BLaER1 treated with 17β-estradiol and CSF1 and Interleukin-3, amounts not matched to agents 10 nM and 100 nM (cell line): ENCODE measurements at regions not wholly inside any gene's neighbourhood (a gene's known extent, or its start where the extent isn't known, plus 50 kb on each side); places are given as distances from the start of the nearest gene placed in this dataset.

Experiments
- H3K27ac ChIP-seq, 11 experiments: shearing (Covaris generic); formaldehyde crosslinking; 2 replicates each; pipeline ENCODE4 v1.8.1; 2022
- H3K27me3 ChIP-seq, 11 experiments: shearing (Covaris generic); formaldehyde crosslinking; 2 replicates each; pipeline ENCODE4 v1.8.1; 2022
- H3K36me3 ChIP-seq, 11 experiments: shearing (Covaris generic); formaldehyde crosslinking; 2 replicates each; pipeline ENCODE4 v1.8.1; 2022
- H3K4me1 ChIP-seq, 10 experiments: shearing (Covaris generic); formaldehyde crosslinking; 2 replicates each; pipeline ENCODE4 v1.8.1; 2022
- H3K4me2 ChIP-seq, 11 experiments: shearing (Covaris generic); formaldehyde crosslinking; 2 replicates each; pipeline ENCODE4 v1.8.1; 2022
- H3K4me3 ChIP-seq, 10 experiments: shearing (Covaris generic); formaldehyde crosslinking; 2 replicates each; pipeline ENCODE4 v1.8.1; 2022
- H3K9ac ChIP-seq, 11 experiments: shearing (Covaris generic); formaldehyde crosslinking; 2 replicates each; pipeline ENCODE4 v1.8.1; 2022
- H3K9me3 ChIP-seq, 11 experiments: shearing (Covaris generic); formaldehyde crosslinking; replicated peaks in 1 of 11; 2 replicates each; pipeline ENCODE4 v1.8.1; 2022
- H4K20me1 ChIP-seq, 11 experiments: shearing (Covaris generic); formaldehyde crosslinking; 2 replicates each; pipeline ENCODE4 v1.8.1; 2022
- Cebpa-rat ChIP-seq, 11 experiments: shearing (Covaris generic); IDR thresholded peaks; 2 replicates each; pipeline ENCODE4 v1.8.1; 2022

GRCh38 chr20:52444455-52444854, 252.9 kb upstream of the ZFP64 start:
- no peaks in the 10 kb centered on the region for H4K20me1 ChIP-seq
- no peaks in the 10 kb centered on the region for H3K36me3 ChIP-seq
- no peak for TF ChIP-seq Cebpa-rat (IDR thresholded peaks at IDR 0.05)
- H3K4me1 ChIP-seq = no peaks in the 10 kb centered on the region
- no peak overlapping the region for H3K9ac ChIP-seq
- H3K27ac ChIP-seq = no peak overlapping the region
- H3K4me3 ChIP-seq = no peak overlapping the region
- H3K27me3 ChIP-seq = no peaks in the 10 kb centered on the region
- 0 out of 22 replicates have a peak, but pooled peaks cover 0 to 4% (median 0%) of the 10 kb centered on the region in 11 experiments for H3K9me3 ChIP-seq
- H3K4me2 ChIP-seq = no peak overlapping the region

- H3K4me3 ChIP-seq = no peak overlapping the region
- no peaks in the 10 kb centered on the region for H3K36me3 ChIP-seq
- 0 out of 22 replicates have a peak, but pooled peaks cover 0 to 4% (median 0%) of the 10 kb centered on the region in 11 experiments for H3K9me3 ChIP-seq
- TF ChIP-seq Cebpa-rat (IDR thresholded peaks at IDR 0.05) = no peak
- H3K4me1 ChIP-seq = no peaks in the 10 kb centered on the region
- H3K27me3 ChIP-seq = no peaks in the 10 kb centered on the region
- no peak overlapping the region for H3K4me2 ChIP-seq
- H3K27ac ChIP-seq = no peak overlapping the region
- H3K9ac ChIP-seq = no peak overlapping the region
- no peaks in the 10 kb centered on the region for H4K20me1 ChIP-seq
Measured at GRCh38 chr20:52443874-52444273, 252.3 kb upstream of the ZFP64 start.

GRCh38 chr20:52441710-52442109, 250.1 kb upstream of the ZFP64 start:
- Histone ChIP-seq H3K36me3 (no peaks in the 10 kb centered on the region), H3K4me2 (no peak overlapping the region), H3K9me3 (0 out of 22 replicates have a peak, but pooled peaks cover 0 to 4% (median 0%) of the 10 kb centered on the region in 11 experiments), H3K27me3 (no peaks in the 10 kb centered on the region), H3K27ac (no peak overlapping the region), H4K20me1 (no peaks in the 10 kb centered on the region), H3K4me3 (no peak overlapping the region), H3K4me1 (no peaks in the 10 kb centered on the region), H3K9ac (no peak overlapping the region)
- no peak for TF ChIP-seq Cebpa-rat (IDR thresholded peaks at IDR 0.05)

- no peak for TF ChIP-seq Cebpa-rat (IDR thresholded peaks at IDR 0.05)
- no peak overlapping the region for H3K4me3 ChIP-seq
- no peak overlapping the region for H3K4me2 ChIP-seq
- H3K27me3 ChIP-seq = no peaks in the 10 kb centered on the region
- H3K27ac ChIP-seq = no peak overlapping the region
- H3K9me3 ChIP-seq = no peaks in the 10 kb centered on the region
- H4K20me1 ChIP-seq = no peaks in the 10 kb centered on the region
- H3K9ac ChIP-seq = no peak overlapping the region
- no peaks in the 10 kb centered on the region for H3K4me1 ChIP-seq
- no peaks in the 10 kb centered on the region for H3K36me3 ChIP-seq
Measured at GRCh38 chr20:52439375-52439774, 247.8 kb upstream of the ZFP64 start.

GRCh38 chr20:52438326-52438963, 246.9 kb upstream of the ZFP64 start:
- Histone ChIP-seq H3K4me2 (no peak overlapping the region), H3K4me1 (no peaks in the 10 kb centered on the region), H3K9me3 (no peaks in the 10 kb centered on the region), H3K36me3 (no peaks in the 10 kb centered on the region), H3K9ac (no peak overlapping the region), H3K27me3 (no peaks in the 10 kb centered on the region), H3K27ac (no peak overlapping the region), H4K20me1 (no peaks in the 10 kb centered on the region), H3K4me3 (no peak overlapping the region)
- no peak for TF ChIP-seq Cebpa-rat (IDR thresholded peaks at IDR 0.05)

GRCh38 chr20:52434453-52434852, 242.9 kb upstream of the ZFP64 start:
- Histone ChIP-seq H3K27ac (no peak overlapping the region), H3K9me3 (peaks cover 0 to 17% (median 0%) of the 10 kb centered on the region in 11 experiments; a peak in 6 of 22 replicates), H3K27me3 (no peaks in the 10 kb centered on the region), H3K4me2 (no peak overlapping the region), H4K20me1 (no peaks in the 10 kb centered on the region), H3K36me3 (no peaks in the 10 kb centered on the region), H3K4me1 (no peaks in the 10 kb centered on the region), H3K9ac (no peak overlapping the region), H3K4me3 (no peak overlapping the region)
- no peak; a peak in 1 of 22 replicates for TF ChIP-seq Cebpa-rat (IDR thresholded peaks at IDR 0.05)

- Histone ChIP-seq H3K36me3 (no peaks in the 10 kb centered on the region), H3K9me3 (peaks cover 0 to 21% (median 0%) of the 10 kb centered on the region in 11 experiments; a peak in 7 of 22 replicates), H3K4me2 (no peak overlapping the region), H4K20me1 (no peaks in the 10 kb centered on the region), H3K4me3 (no peak overlapping the region), H3K9ac (no peak overlapping the region), H3K27me3 (no peaks in the 10 kb centered on the region), H3K4me1 (no peaks in the 10 kb centered on the region), H3K27ac (no peak overlapping the region)
- no peak for TF ChIP-seq Cebpa-rat (IDR thresholded peaks at IDR 0.05)
Measured at GRCh38 chr20:52434041-52434425, 242.5 kb upstream of the ZFP64 start.

GRCh38 chr20:52433326-52434040, 241.9 kb upstream of the ZFP64 start:
- Histone ChIP-seq H3K36me3 (no peaks in the 10 kb centered on the region), H3K4me1 (no peaks in the 10 kb centered on the region), H3K27me3 (no peaks in the 10 kb centered on the region), H4K20me1 (no peaks in the 10 kb centered on the region), H3K4me3 (no peak overlapping the region), H3K9ac (no peak overlapping the region), H3K4me2 (no peak overlapping the region), H3K9me3 (peaks cover 0 to 24% (median 0%) of the 10 kb centered on the region in 11 experiments; a peak in 7 of 22 replicates), H3K27ac (no peak overlapping the region)
- TF ChIP-seq Cebpa-rat (IDR thresholded peaks at IDR 0.05) = no peak

GRCh38 chr20:52432740-52433139, 241.2 kb upstream of the ZFP64 start:
- H3K4me1 ChIP-seq = no peaks in the 10 kb centered on the region
- no peak overlapping the region for H3K4me2 ChIP-seq
- no peaks in the 10 kb centered on the region for H3K36me3 ChIP-seq
- no peak for TF ChIP-seq Cebpa-rat (IDR thresholded peaks at IDR 0.05)
- H3K27ac ChIP-seq = no peak overlapping the region
- H3K27me3 ChIP-seq = no peaks in the 10 kb centered on the region
- peaks cover 0 to 24% (median 0%) of the 10 kb centered on the region in 11 experiments; a peak in 7 of 22 replicates for H3K9me3 ChIP-seq
- H3K9ac ChIP-seq = no peak overlapping the region
- no peaks in the 10 kb centered on the region for H4K20me1 ChIP-seq
- no peak overlapping the region for H3K4me3 ChIP-seq

- Histone ChIP-seq H3K4me1 (no peaks in the 10 kb centered on the region), H3K4me2 (no peak overlapping the region), H3K9me3 (peaks cover 0 to 24% (median 0%) of the 10 kb centered on the region in 11 experiments; a peak in 8 of 22 replicates), H3K27me3 (no peaks in the 10 kb centered on the region), H3K9ac (no peak overlapping the region), H4K20me1 (no peaks in the 10 kb centered on the region; a peak in 1 of 22 replicates), H3K4me3 (no peak overlapping the region), H3K36me3 (no peaks in the 10 kb centered on the region), H3K27ac (no peak overlapping the region)
- no peak for TF ChIP-seq Cebpa-rat (IDR thresholded peaks at IDR 0.05)
Measured at GRCh38 chr20:52429029-52429428, 237.4 kb upstream of the ZFP64 start.
